GM21619 (cell line): ENCODE measurements at regions not wholly inside any gene's neighbourhood (a gene's known extent, or its start where the extent isn't known, plus 50 kb on each side); places are given as distances from the start of the nearest gene placed in this dataset.
"Not testable (repeated sequence)": the region's sequence is repeated elsewhere in the genome, so short reads cannot be mapped to it uniquely, and the experiment has no call there.

Source experiments
- ATAC-seq: cut with Tn5 transposase; IDR thresholded peaks from one replicate; pipeline ENCODE4 v1.9.1; 2021; ENCODE audit not compliant: unreplicated experiment

DNA sequence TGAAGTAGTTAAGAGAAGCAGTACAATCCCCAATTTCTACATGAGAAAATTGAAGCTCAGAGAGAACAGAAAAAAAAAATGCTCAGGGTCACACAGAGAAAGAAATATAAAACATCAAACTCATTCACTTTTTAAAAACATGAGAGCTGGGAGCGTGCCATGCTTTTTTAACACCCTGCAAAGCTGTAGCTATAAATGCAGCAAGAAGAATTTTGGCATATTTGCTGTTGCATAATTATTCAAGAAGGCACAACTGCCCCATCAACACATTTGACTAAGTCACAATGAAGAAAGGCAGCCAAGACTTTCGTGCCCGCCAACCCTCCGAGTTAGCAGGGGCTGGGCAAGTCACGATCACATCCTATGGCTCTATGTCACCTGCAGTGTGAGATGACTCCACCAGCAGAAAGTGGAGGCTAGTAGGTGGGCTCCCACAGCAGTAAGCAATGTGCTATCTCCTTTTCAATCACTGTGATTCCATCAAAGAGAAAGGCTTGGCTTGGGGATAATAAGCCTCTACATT lies 214.8 kb downstream of the DHX15 start:
- ATAC-seq: no peak

- no peak for ATAC-seq
These were observed 215.6 kb downstream of the DHX15 start for GRCh38 chr4:24368801-24369200.

- ATAC-seq: no peak
These were observed 219.5 kb downstream of the DHX15 start for GRCh38 chr4:24364852-24365251.

DNA sequence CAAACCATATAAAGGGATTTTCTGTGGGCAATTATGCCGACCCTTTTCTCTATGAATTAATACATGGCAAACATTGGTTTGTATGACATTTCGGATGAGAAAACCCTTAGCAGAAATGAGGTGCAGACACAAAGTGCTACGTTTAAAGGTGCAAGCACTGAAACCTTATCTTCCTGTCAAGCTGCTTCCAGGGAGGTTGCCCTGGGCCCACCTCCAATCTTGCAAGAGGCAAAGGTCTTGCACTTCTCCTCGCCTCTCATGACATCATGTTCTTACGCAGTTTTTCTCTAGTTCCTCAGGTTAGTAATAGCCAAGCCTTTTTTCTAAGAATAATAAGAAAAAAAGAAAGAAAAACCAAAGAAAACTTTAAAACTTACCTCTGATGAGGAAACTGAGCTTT lies 220.1 kb downstream of the DHX15 start:
- ATAC-seq: no peak

GRCh38 chr4:24363751-24364150 lies 220.6 kb downstream of the DHX15 start:
- no peak for ATAC-seq

- no peak for ATAC-seq
These were observed 232.2 kb downstream of the DHX15 start for GRCh38 chr4:24352112-24352511.

GRCh38 chr4:24349168-24349996 lies 235.0 kb downstream of the DHX15 start:
- not testable (repeated sequence) for ATAC-seq

DNA sequence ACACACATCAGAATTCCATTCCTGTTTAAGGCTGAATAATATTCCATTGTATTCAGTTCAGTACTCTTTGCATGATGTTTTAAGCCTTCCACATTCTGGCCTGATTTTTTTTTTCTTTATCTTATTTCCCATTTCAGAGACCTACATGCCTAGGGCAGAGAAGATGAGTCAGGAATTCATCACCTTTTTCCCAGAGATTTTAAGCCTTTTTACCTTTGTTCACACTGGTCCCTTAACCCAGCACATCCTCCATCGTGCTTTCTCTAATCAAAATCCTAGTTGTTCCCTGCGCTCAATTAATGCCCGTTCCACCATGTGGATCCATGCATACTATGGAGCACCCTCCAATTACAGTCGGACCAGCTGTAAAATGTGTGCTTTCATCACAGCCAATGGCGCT lies 245.1 kb downstream of the DHX15 start:
- no peak for ATAC-seq

- no peak for ATAC-seq
These were observed 246.7 kb downstream of the DHX15 start for GRCh38 chr4:24337451-24338190.

DNA sequence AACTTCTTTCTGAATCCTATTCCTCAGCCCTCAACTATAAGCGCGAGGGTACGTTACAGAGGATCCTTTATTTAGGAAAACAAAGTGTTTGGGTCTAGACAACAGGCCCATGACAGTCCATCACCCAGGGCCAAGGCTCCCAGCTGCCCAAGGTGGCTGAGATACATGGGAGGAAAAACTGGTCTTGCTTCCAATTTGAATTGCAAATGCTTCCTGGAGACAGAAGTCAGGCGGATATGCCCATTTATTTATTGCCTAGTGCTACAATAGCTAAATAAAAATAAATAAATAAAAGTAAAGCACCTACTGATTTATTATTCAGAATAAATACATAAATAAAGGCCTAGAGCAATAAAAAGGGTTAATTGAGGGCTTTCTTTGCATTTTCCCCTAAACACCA lies 248.7 kb downstream of the DHX15 start:
- ATAC-seq: no peak

DNA sequence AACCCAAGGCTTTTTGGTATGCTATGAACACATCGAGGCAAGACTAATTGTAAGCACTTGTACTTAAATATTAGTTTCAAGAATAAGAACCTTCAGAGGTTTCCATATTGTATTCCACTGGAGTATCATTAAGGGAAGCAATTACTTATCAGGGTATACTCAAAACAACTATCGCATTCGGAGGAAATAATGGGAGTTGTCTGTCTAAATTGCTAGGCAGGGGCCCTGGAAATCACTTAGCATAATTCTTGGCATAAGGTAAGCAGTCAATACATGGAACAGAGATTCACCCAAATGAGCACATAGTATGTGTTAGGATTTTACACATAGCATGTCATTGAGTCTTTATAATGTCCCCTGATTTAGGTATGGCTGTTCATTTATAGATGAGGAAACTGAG lies 249.4 kb downstream of the DHX15 start:
- ATAC-seq: no peak

GRCh38 chr4:24330573-24330972 lies 253.8 kb downstream of the DHX15 start:
- ATAC-seq: no peak

- ATAC-seq: no peak
These were observed 254.2 kb downstream of the DHX15 start for GRCh38 chr4:24330172-24330571.

DNA sequence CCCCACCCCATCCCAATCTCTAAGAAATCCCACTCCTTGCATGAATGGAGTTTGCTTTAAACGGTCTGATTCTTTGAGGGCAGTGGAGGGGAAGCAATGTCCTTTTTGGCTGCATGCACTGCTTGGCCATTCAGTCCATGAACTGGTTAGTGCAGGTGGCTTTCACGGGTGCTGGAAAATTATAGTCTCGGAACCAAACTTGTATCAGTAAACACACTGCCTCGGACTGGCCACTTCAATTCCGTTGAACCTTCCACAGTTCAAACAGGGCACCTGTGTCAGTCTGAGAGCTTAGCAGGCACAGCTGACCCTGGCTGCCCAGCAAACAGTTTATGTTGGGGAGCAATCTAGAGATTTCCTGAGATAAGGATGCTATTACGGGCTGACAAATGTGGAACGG lies 255.6 kb downstream of the DHX15 start:
- no peak for ATAC-seq

DNA sequence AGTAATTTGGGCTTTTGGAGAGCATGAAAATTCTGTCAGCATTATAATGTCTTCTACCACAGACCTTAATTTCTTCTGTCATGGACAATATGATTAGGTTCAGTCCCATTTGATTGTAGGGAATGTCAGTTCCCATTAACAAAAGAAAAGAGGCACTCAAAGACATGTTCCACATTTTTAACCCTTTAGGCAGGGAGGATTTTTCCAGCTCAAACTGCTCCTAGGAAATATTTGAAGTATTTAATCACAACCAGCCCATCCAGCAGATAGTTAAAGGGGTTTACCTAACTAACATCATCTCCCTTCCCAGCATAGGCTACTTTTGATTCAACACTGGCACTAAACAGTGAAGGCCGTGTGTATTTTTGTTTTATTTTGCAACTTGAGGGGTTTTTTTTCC lies 256.0 kb downstream of the DHX15 start:
- no peak for ATAC-seq

- no peak for ATAC-seq
These were observed 261.4 kb downstream of the DHX15 start for GRCh38 chr4:24322995-24323394.

DNA sequence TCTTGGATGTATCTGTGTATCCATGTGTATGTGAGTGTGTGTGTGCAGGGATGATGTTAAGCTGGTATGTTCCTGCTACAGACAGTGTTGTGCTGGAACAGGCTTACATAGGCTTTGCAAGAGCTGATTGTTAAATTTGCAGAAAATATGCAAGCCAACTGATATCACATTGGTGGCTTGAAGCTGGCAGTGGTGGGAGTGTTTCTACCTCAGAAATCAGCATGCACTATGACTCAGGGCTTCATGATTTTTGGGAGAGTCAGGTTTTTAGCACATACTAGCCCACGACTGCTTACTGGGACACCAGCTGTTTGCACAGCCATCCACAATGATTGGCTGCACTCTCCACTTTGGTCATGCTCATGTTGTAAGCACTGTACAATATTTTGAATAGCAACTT lies 261.8 kb downstream of the DHX15 start:
- no peak for ATAC-seq

DNA sequence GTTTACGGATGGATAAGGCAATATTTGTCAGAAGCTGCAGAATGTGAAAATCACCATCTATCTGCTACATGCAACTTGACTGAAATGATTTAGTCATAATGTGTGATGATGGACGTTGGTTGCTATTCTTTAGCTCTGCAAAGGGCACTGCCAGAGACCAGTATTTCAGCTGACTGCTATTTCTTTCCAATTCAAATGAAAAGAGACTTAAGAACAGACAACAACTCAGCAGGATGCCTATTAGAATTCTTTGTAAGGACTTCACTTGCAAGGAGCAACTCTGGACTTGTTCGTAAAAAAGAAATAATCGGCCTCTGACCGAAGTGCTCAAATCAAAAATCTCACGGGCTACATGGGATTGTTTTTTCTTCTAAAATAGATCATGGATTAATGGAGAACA lies 262.7 kb downstream of the DHX15 start:
- no peak for ATAC-seq

- ATAC-seq: no peak
These were observed 263.2 kb downstream of the DHX15 start for GRCh38 chr4:24321131-24321530.

DNA sequence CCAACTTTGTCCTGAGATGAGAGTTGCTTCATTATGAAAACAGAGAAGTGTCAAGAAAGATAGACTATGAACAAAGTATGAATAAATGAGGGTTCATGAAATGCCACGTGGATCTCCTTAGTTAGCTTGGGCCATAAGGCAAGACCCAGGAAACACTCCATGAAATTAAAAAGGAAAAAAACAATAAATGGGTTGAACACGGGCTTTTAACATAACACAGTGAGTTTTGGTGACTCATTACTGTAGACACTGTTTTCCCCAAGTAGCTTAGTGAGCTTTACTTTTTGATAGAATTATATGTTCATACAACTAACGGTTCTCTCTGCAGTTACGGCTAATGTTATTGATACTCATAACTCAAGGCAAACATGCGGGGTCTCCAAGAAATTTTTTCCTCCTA lies 265.0 kb downstream of the DHX15 start:
- ATAC-seq: no peak

- ATAC-seq: no peak
These were observed 269.3 kb downstream of the DHX15 start for GRCh38 chr4:24315056-24315455.

DNA sequence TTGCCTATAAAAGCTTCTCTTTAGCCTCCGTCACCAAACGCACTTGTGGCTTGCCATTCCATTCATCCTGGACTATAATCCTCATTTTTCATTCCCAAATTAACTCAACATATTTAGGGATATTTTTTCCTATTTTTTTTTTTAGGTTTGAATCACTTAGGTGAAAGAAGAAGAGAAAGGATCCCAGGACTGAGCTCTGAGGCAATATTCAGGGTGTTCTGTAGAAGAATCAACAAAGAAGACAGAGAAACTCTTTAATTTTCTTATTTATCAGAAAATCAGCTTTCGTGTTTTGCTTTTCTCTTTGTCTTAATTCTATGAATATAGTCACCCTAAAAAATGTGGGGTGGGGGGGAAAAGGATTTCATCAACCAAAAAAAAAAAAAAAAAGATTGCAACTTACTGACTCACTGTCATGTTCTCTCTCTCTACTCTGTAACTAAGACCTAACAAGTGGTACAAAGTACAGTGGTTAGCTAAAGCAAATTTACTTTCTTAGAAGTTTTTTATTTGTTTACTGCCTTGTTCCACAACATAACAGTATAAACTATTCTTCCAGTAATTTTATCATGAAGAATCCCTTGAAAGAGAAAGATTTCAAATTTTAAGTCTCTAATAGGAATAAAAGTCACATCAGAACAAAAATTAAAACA lies 272.0 kb downstream of the DHX15 start:
- ATAC-seq: no peak
